Transverse colon (tissue), 4 donors: ENCODE measurements at regions not wholly inside any gene's neighbourhood (a gene's known extent, or its start where the extent isn't known, plus 50 kb on each side); places are given as distances from the start of the nearest gene placed in this dataset.
"Not testable (repeated sequence)": the region's sequence is repeated elsewhere in the genome, so short reads cannot be mapped to it uniquely, and the experiment has no call there.

Source experiments
- DNase-seq: peaks from one replicate; pipeline ENCODE4 v3.0.0-alpha.2; 2019
- H3K27ac ChIP-seq, 4 donors: fragments of 200-600 bp; sonication (generic); 2 replicates each; pipeline ENCODE4 v1.5.1; 2016 to 2018; ENCODE audit warnings: inconsistent platforms in 4 of 4
- H3K27me3 ChIP-seq: fragments of 200-600 bp; sonication (generic); 2 replicates; pipeline ENCODE4 v1.5.1; 2017; ENCODE audit warnings: inconsistent platforms
- H3K36me3 ChIP-seq, 4 donors: fragments of 200-600 bp; sonication (generic); 2 replicates each; pipeline ENCODE4 v1.5.1; 2017 to 2019; ENCODE audit warnings: inconsistent platforms in 4 of 4
- H3K4me1 ChIP-seq, 4 donors: fragments of 200-600 bp; sonication (generic); 2 replicates each; pipeline ENCODE4 v1.5.1; 2017 to 2020; ENCODE audit warnings: inconsistent platforms in 4 of 4
- H3K4me3 ChIP-seq, 4 donors: fragments of 200-600 bp; sonication (generic); 1 replicate in 1 of 4; 2 replicates in 3 of 4; pipeline versions ENCODE4 v1.5.1 to v1.6.1; 2017 to 2019; ENCODE audit warnings: inconsistent platforms in 4 of 4
- H3K9me3 ChIP-seq, 2 donors: fragments of 200-600 bp; sonication (generic); 2 replicates each; pipeline ENCODE4 v1.5.1; 2017 to 2019; ENCODE audit warnings: inconsistent platforms in 2 of 2
- CTCF ChIP-seq, 5 experiments: fragments of 200-600 bp in 3 of 5; fragments of 450-650 bp in 2 of 5; sonication (generic) in 3 of 5; IDR thresholded peaks; 1 replicate in 2 of 5; 2 replicates in 3 of 5; pipeline ENCODE4 v1.5.1; 2016 to 2017; ENCODE audit warnings: antibody characterized with exemption in 5 of 5, inconsistent platforms in 3 of 5, mild to moderate bottlenecking in 2 of 5, moderate library complexity in 1 of 5
- EP300 ChIP-seq: sonication (generic); formaldehyde crosslinking; IDR thresholded peaks from one replicate; pipeline ENCODE4 v1.6.1; 2017; ENCODE audit warnings: antibody characterized with exemption, low read depth
- POLR2A ChIP-seq: fragments of 450-650 bp; IDR thresholded peaks from one replicate; pipeline ENCODE4 v1.6.1; 2016; ENCODE audit warnings: antibody characterized with exemption, mild to moderate bottlenecking, moderate library complexity
- POLR2AphosphoS5 ChIP-seq, 3 donors: sonication (generic); formaldehyde crosslinking; IDR thresholded peaks; one replicate each; pipeline ENCODE4 v1.6.1; 2016; ENCODE audit warnings: antibody characterized with exemption in 3 of 3
- WGBS, 2 donors: methylation state at CpG; one replicate each; pipeline ENCODE4 v1.1.5; 2018; ENCODE audit warnings: low coverage in 1 of 2; 5-methylcytosine and 5-hydroxymethylcytosine counted together
- in situ Hi-C, 4 donors: fragments of 200-750 bp; cut with MboI; loops; one replicate each; pipeline versions ENCODE4 v1.15.0 to v1.15.1; 2017; ENCODE audit warnings: low sequenced_read_pairs in 3 of 4, low pct_ligation_motif_present in 1 of 4, low pct_unique_long_range_greater_than_20kb in 1 of 4
- intact Hi-C: fragments of 100-400 bp; cut with DNase I; formaldehyde crosslinking; loops from one replicate; pipeline ENCODE4 v1.15.1; 2023; ENCODE audit warnings: low total_unique reads

GRCh38 chr3:32042867-32043266 lies 61.3 kb downstream of the ZNF860 start:
- H3K27me3 ChIP-seq, H3K4me3 ChIP-seq: not testable (repeated sequence)

DNA sequence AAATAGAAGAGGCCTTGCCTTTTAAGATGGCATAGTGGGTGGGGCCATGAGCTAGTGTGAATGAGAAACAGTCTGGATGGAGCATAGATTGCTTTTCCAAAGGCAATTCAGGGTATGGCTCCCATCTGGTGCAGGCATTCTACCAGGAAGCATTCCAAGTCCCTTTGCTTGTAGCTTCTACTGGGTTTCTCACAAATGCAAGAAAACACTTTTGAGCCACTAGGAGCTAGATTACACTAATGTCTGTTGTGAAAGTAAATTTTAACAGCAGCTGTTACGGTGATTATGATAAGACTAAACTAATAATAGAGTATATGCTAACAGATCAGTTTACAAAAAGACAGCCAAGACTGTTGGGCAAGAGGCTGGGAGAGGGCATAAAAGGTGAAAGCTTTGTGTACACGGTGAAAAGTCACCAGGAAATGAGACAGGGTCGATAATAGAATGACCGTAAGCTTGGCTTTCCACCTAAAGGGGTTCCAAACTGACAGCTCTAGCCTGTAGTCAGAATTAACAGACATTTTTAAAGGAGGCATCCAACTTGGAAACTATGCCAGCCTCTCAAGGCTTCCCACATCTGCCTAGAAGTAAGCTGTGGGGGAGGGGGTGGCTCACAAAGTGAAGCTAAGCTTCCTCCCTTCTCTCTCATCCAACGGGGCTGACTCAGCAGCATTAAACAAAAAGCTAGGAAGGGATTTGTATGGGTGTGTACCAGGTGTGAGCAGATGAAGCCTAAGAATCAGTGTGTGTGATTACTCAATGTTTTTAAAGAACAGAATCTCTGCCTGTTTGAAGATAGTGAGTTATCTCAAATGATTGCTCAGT lies 61.1 kb upstream of the GPD1L start:
- H3K27ac ChIP-seq, result peak overlapping the region; percentile 60 to 83 (median 75)
- intact Hi-C loops (no loop called here), in situ Hi-C loops (loop anchor here in 1 of 4 donors (25.0 kb wide), 1 partner anchor 92 kb away; no protein-coding TSS in a partner anchor)
- 33 to 45% methylated on average over 4 to 5 of the region's 5 CpGs for WGBS, 2 donors
- H3K36me3 ChIP-seq, result no peaks in the 10 kb centered on the region
- TF ChIP-seq CTCF (IDR thresholded peaks at IDR 0.05) (no peak), POLR2AphosphoS5 (IDR thresholded peaks at IDR 0.05) (no peak), EP300 (no peak), POLR2A (no peak)
- peaks cover 6 to 19% (median 13%) of the 10 kb centered on the region in 4 donors for H3K4me1 ChIP-seq
- H3K4me3 ChIP-seq, result peak overlapping the region in 1 of 4 donors; percentile 30
- DNase-seq, result peak; percentile 46
- no peaks in the 10 kb centered on the region for H3K27me3 ChIP-seq
- H3K9me3 ChIP-seq, result peaks cover 0 to 15% of the 10 kb centered on the region in 2 donors

More at GRCh38 chr3:32042867-32043266, 61.3 kb downstream of the ZNF860 start:
- in situ Hi-C loops, result loop anchor here in 1 of 4 donors (25.0 kb wide), 1 partner anchor 94 kb away; no protein-coding TSS in a partner anchor
- Histone ChIP-seq H3K4me1 (peaks cover 6 to 19% (median 13%) of the 10 kb centered on the region in 4 donors), H3K9me3 (peaks cover 0 to 15% of the 10 kb centered on the region in 2 donors)
- H3K36me3 ChIP-seq, DNase-seq, intact Hi-C loops, H3K27ac ChIP-seq: not testable (repeated sequence)
- WGBS, 2 donors, result 76% methylated on average over 6 of the region's 6 CpGs; no CpG with 5 or more reads in 1 of the 2 donors

DNA sequence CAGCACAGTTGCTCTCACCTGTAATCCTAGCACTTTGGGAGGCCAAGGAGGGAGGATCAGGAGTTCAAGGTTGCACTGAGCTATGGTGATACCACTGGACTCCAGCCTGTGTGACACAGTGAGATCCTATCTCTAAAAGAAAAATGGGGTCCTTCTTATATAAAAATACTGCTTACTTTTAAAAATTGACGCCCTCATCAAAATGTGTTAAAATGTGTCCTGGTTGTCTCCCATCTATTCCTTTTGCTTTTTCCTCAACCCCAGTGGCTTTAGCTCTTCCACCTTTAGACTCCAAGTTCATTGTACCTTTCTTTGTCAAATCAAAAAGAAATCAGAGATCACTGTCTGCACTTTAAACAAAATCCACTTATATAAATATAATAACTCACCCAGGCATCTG lies 60.3 kb upstream of the GPD1L start:
- Histone ChIP-seq H3K4me3 (no peak overlapping the region), H3K9me3 (peaks cover 0 to 15% of the 10 kb centered on the region in 2 donors), H3K4me1 (peaks cover 6 to 19% (median 13%) of the 10 kb centered on the region in 4 donors), H3K27ac (peak overlapping the region; percentile 60 to 83 (median 75)), H3K36me3 (no peaks in the 10 kb centered on the region), H3K27me3 (no peaks in the 10 kb centered on the region)
- TF ChIP-seq CTCF (IDR thresholded peaks at IDR 0.05) (no peak), POLR2AphosphoS5 (IDR thresholded peaks at IDR 0.05) (no peak), EP300 (no peak), POLR2A (no peak)
- intact Hi-C loops (no loop called here), in situ Hi-C loops (loop anchor here in 1 of 4 donors (25.0 kb wide), 1 partner anchor 91 kb away; no protein-coding TSS in a partner anchor)
- DNase-seq, result no peak
- WGBS, 2 donors, result 97 to 100% methylated on average over 1 of the region's 1 CpG

GRCh38 chr3:32048487-32049182 lies 57.8 kb upstream of the GPD1L start:
- no peaks in the 10 kb centered on the region for H3K27me3 ChIP-seq
- H3K4me1 ChIP-seq, result peaks cover 6 to 21% (median 15%) of the 10 kb centered on the region in 4 donors

More at GRCh38 chr3:32048487-32049182, 57.8 kb upstream of the GPD1L start:
- WGBS, 2 donors, result 94 to 100% methylated on average over 1 to 4 of the region's 4 CpGs
- H3K27ac ChIP-seq, result no peak overlapping the region
- no peak for TF ChIP-seq POLR2A
- no peak for TF ChIP-seq POLR2AphosphoS5 (IDR thresholded peaks at IDR 0.05)
- no peak for TF ChIP-seq CTCF (IDR thresholded peaks at IDR 0.05)
- TF ChIP-seq EP300, result no peak
- no peaks in the 10 kb centered on the region for H3K36me3 ChIP-seq
- in situ Hi-C loops (loop anchor here in 1 of 4 donors (25.0 kb wide), 1 partner anchor 89 kb away; no protein-coding TSS in a partner anchor), intact Hi-C loops (no loop called here)
- no peak for DNase-seq
- no peak overlapping the region for H3K4me3 ChIP-seq
- H3K9me3 ChIP-seq, result no peaks in the 10 kb centered on the region
